SK-N-SH (cell line): ENCODE measurements at regions not wholly inside any gene's neighbourhood (a gene's known extent, or its start where the extent isn't known, plus 50 kb on each side); places are given as distances from the start of the nearest gene placed in this dataset.

Source experiments
- CTCF ChIA-PET: fragments of 300-600, 350-600 bp; formaldehyde crosslinking; extraction: SDS; loops from one replicate; lab custom pipeline; 2021; lab: Yijun Ruan, JAX
- POLR2A ChIA-PET: fragments of 350-600 bp; sonication (Branson Sonifier 250); formaldehyde crosslinking; extraction: SDS; loops from one replicate; lab custom pipeline; 2020; ENCODE audit warnings: antibody characterized with exemption, inconsistent platforms; lab: Yijun Ruan, JAX
- DNase-seq: peaks from one replicate; pipeline ENCODE4 v3.0.0; 2012
- H2AFZ ChIP-seq: fragments of 200-600 bp; sonication (generic); 2 replicates; pipeline ENCODE4 v1.8.1; 2016; ENCODE audit warnings: antibody characterized with exemption, mild to moderate bottlenecking, low read depth
- H3F3A ChIP-seq: fragments of 200-600 bp; sonication (generic); replicated peaks from 2 replicates; pipeline ENCODE3; 2016; ENCODE audit warnings: antibody characterized with exemption, mild to moderate bottlenecking; ENCODE audit not compliant: insufficient read depth
- H3K27ac ChIP-seq, 2 experiments: fragments of 200-500 bp in 1 of 2; fragments of 200-600 bp in 1 of 2; sonication (Bioruptor generic) in 1 of 2; sonication (generic), shearing (Covaris generic) in 1 of 2; 2 replicates each; pipeline versions ENCODE4 v1.5.1 to v1.6.1; 2014 to 2016; ENCODE audit warnings: low read depth in 2 of 2, inconsistent platforms in 1 of 2, low read length in 1 of 2, mild to moderate bottlenecking in 1 of 2, mixed read lengths in 1 of 2
- H3K27me3 ChIP-seq: fragments of 200-600 bp; sonication (generic), shearing (Covaris generic); 2 replicates; pipeline ENCODE4 v1.6.1; 2016; ENCODE audit warnings: mixed run types; ENCODE audit not compliant: insufficient read depth
- H3K36me3 ChIP-seq, 2 experiments: fragments of 200-500 bp in 1 of 2; fragments of 200-600 bp in 1 of 2; sonication (Bioruptor generic) in 1 of 2; sonication (generic) in 1 of 2; replicated peaks in 1 of 2; 2 replicates each; pipeline versions ENCODE3 to v1.5.1; 2014 to 2016; ENCODE audit warnings: low read length in 1 of 2, mild to moderate bottlenecking in 1 of 2; ENCODE audit not compliant: insufficient read depth in 2 of 2, control insufficient read depth in 1 of 2
- H3K4me1 ChIP-seq, 2 experiments: fragments of 200-500 bp in 1 of 2; fragments of 200-600 bp in 1 of 2; sonication (Bioruptor generic) in 1 of 2; sonication (generic), shearing (Covaris generic) in 1 of 2; 2 replicates each; pipeline versions ENCODE4 v1.5.1 to v1.6.1; 2014 to 2016; ENCODE audit warnings: low read depth in 1 of 2, low read length in 1 of 2, mixed run types in 1 of 2; ENCODE audit not compliant: insufficient read depth in 2 of 2, control insufficient read depth in 1 of 2
- H3K4me2 ChIP-seq: fragments of 200-600 bp; sonication (generic), shearing (Covaris generic); 2 replicates; pipeline ENCODE4 v1.6.1; 2017; ENCODE audit warnings: mixed run types
- H3K4me3 ChIP-seq, 2 experiments: fragments of 200-500 bp in 1 of 2; fragments of 200-600 bp in 1 of 2; sonication (Bioruptor generic) in 1 of 2; sonication (generic), shearing (Covaris generic) in 1 of 2; 2 replicates each; pipeline versions ENCODE4 v1.5.1 to v1.8.1; 2014 to 2016; ENCODE audit warnings: low read depth in 2 of 2, inconsistent platforms in 1 of 2, low read length in 1 of 2, mild to moderate bottlenecking in 1 of 2, mixed read lengths in 1 of 2, moderate library complexity in 1 of 2
- H3K79me2 ChIP-seq: fragments of 200-600 bp; sonication (generic); 2 replicates; pipeline ENCODE4 v1.8.1; 2017; ENCODE audit warnings: mild to moderate bottlenecking; ENCODE audit not compliant: insufficient read depth
- H3K9ac ChIP-seq: fragments of 200-600 bp; sonication (generic); 2 replicates; pipeline ENCODE4 v1.6.1; 2017; ENCODE audit warnings: mixed run types
- H3K9me2 ChIP-seq: fragments of 200-600 bp; sonication (generic); 2 replicates; pipeline ENCODE4 v1.6.1; 2017; ENCODE audit warnings: mixed run types
- H3K9me3 ChIP-seq: fragments of 200-600 bp; sonication (generic); 2 replicates; pipeline ENCODE4 v1.6.1; 2017; ENCODE audit warnings: mixed run types, mild to moderate bottlenecking, moderate library complexity
- H4K20me1 ChIP-seq: fragments of 200-600 bp; sonication (generic); 2 replicates; pipeline ENCODE4 v1.6.1; 2017; ENCODE audit warnings: mild to moderate bottlenecking, mixed run types; ENCODE audit not compliant: insufficient read depth
- CHD2 ChIP-seq: fragments of 150-350 bp; IDR thresholded peaks from 2 replicates; pipeline ENCODE4 v1.6.1; 2018; ENCODE audit warnings: low read length; ENCODE audit not compliant: partially characterized antibody
- EZH2phosphoT487 ChIP-seq: fragments of 200-600 bp; sonication (generic); IDR thresholded peaks from 2 replicates; pipeline ENCODE4 v1.6.1; 2017; ENCODE audit warnings: low read depth, mixed run types, mild to moderate bottlenecking, antibody characterized with exemption, moderate library complexity, borderline replicate concordance
- FOXJ3 ChIP-seq: sonication (generic); formaldehyde crosslinking; IDR thresholded peaks from 2 replicates; pipeline ENCODE4 v1.5.1; 2020; ENCODE audit warnings: mild to moderate bottlenecking, missing genetic modification reagents
- GABPA ChIP-seq: IDR thresholded peaks from 2 replicates; pipeline ENCODE4 v1.4.0; 2012; ENCODE audit warnings: low read depth, mild to moderate bottlenecking
- IRF3 ChIP-seq: fragments of 150-350 bp; IDR thresholded peaks from 2 replicates; pipeline ENCODE4 v1.6.1; 2016; ENCODE audit warnings: mild to moderate bottlenecking, low read depth, low read length
- MEF2A ChIP-seq: IDR thresholded peaks from 2 replicates; pipeline ENCODE4 v1.4.0; 2012; ENCODE audit warnings: low read depth, borderline replicate concordance
- MXI1 ChIP-seq: IDR thresholded peaks from 2 replicates; pipeline ENCODE4 v1.6.1; 2012; ENCODE audit warnings: mild to moderate bottlenecking, low read depth, low read length, improper control_type of control experiment
- PBX3 ChIP-seq: IDR thresholded peaks from 2 replicates; pipeline ENCODE4; 2012
- RCOR1 ChIP-seq: fragments of 150-350 bp; IDR thresholded peaks from 2 replicates; pipeline ENCODE4 v1.6.1; 2017; ENCODE audit warnings: antibody characterized with exemption, low read length
- RFX5 ChIP-seq: IDR thresholded peaks from 2 replicates; pipeline ENCODE4 v1.6.1; 2012; ENCODE audit warnings: mild to moderate bottlenecking, improper control_type of control experiment, low read length
- RXRA ChIP-seq: IDR thresholded peaks from 2 replicates; pipeline ENCODE4 v1.4.0; 2012; ENCODE audit warnings: low read depth, mild to moderate bottlenecking, borderline replicate concordance
- SIN3A ChIP-seq: IDR thresholded peaks from 2 replicates; pipeline ENCODE4 v1.6.1; 2012; ENCODE audit warnings: low read depth, mild to moderate bottlenecking, low read length, moderate library complexity, borderline replicate concordance
- TAF1 ChIP-seq: IDR thresholded peaks from 2 replicates; pipeline ENCODE4 v1.6.1; 2012; ENCODE audit warnings: low read depth, mild to moderate bottlenecking, low read length, moderate library complexity, borderline replicate concordance
- TCF12 ChIP-seq: IDR thresholded peaks from 2 replicates; pipeline ENCODE4 v1.4.0; 2012
- TEAD4 ChIP-seq: IDR thresholded peaks from 2 replicates; pipeline ENCODE4 v1.4.0; 2012; ENCODE audit warnings: mild to moderate bottlenecking, borderline replicate concordance; ENCODE audit not compliant: insufficient read depth
- USF1 ChIP-seq: IDR thresholded peaks from 2 replicates; pipeline ENCODE4 v1.4.0; 2012; ENCODE audit warnings: low read depth, borderline replicate concordance
- ZBTB33 ChIP-seq: IDR thresholded peaks from 2 replicates; pipeline ENCODE4 v1.4.0; 2012; ENCODE audit warnings: low read depth, borderline replicate concordance
- WGBS: methylation state at CpG from one replicate; pipeline ENCODE4 v1.1.6; 2017; ENCODE audit warnings: low lambda C conversion rate; 5-methylcytosine and 5-hydroxymethylcytosine counted together
- TF ChIP-seq, protein P1 (sequence below): fragments of 150-350 bp; IDR thresholded peaks from 2 replicates; pipeline ENCODE4 v1.6.1; 2017; ENCODE audit warnings: antibody characterized with exemption, low read length, low read depth, borderline replicate concordance

DNA sequence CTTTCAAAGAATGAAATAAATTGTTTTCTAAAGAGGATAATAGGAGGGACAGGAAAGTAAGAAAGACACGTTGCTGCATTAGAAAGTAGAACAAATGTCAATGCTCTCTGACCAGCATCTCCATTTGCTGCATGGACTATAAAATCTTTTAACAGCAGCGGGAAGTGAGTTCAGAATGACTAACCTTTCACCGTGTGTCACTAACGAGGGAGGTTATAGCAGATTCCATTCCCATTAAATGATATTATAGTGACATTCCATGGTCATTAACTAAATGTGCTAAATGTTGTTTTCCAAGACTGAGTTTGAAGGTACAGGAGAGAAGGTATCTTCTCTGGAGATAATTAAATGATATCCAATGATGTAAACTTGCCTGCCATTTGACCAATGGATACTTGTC is 127.1 kb upstream of the HS3ST3A1 start (continued):
- TF ChIP-seq EZH2phosphoT487 (no peak), MXI1 (no peak), CHD2 (no peak)
- TF ChIP-seq, all 33 proteins: peak for 4

- DNase-seq, result no peak
- Histone ChIP-seq H3K79me2 (no peaks in the 10 kb centered on the region), H3K9ac (no peak overlapping the region), H3K4me2 (no peak overlapping the region), H3K9me2 (no peaks in the 10 kb centered on the region), H3K36me3 (no peaks in the 10 kb centered on the region), H3F3A (peaks cover 6% of the 10 kb centered on the region), H3K9me3 (no peaks in the 10 kb centered on the region), H3K27ac (no peak overlapping the region), H3K27me3 (no peaks in the 10 kb centered on the region), H2AFZ (no peak overlapping the region), H3K4me1 (no peaks in the 10 kb centered on the region), H4K20me1 (no peaks in the 10 kb centered on the region), H3K4me3 (no peak overlapping the region)
- CTCF ChIA-PET, result interaction anchor here (0.6 kb wide), 1 partner anchor 25 kb away, joined by 5 read pairs; no protein-coding TSS in a partner anchor
- POLR2A ChIA-PET, result no interaction called here
- 45% methylated on average over 10 of the region's 10 CpGs for WGBS
- no peak for TF ChIP-seq MEF2A
- TF ChIP-seq RXRA, result no peak
- no peak for TF ChIP-seq IRF3
- no peak for TF ChIP-seq CHD2
- no peak for TF ChIP-seq TEAD4
- TF ChIP-seq GABPA, result no peak
- no peak for TF ChIP-seq TAF1
- no peak for TF ChIP-seq RFX5
- TF ChIP-seq SIN3A, result no peak
Measured at GRCh38 chr17:13729466-13730134, 127.9 kb upstream of the HS3ST3A1 start.

- Histone ChIP-seq H3K4me1 (peaks cover 0 to 6% of the 10 kb centered on the region in 2 experiments; a peak in 2 of 4 replicates), H3K9me3 (no peaks in the 10 kb centered on the region), H3K9me2 (no peaks in the 10 kb centered on the region), H2AFZ (no peak overlapping the region), H3K79me2 (no peaks in the 10 kb centered on the region), H3K4me2 (no peak overlapping the region), H3K27ac (no peak overlapping the region), H4K20me1 (no peaks in the 10 kb centered on the region), H3K36me3 (no peaks in the 10 kb centered on the region), H3K4me3 (no peak overlapping the region), H3F3A (peaks cover 8% of the 10 kb centered on the region), H3K9ac (no peak overlapping the region), H3K27me3 (no peaks in the 10 kb centered on the region)
- ChIA-PET POLR2A (no interaction called here), CTCF (interaction anchor here (1.0 kb wide), 1 partner anchor 10 kb away, joined by 4 read pairs; no protein-coding TSS in a partner anchor)
- WGBS, result 45% methylated on average over 1 of the region's 1 CpG
- no peak for DNase-seq
- TF ChIP-seq FOXJ3 (CRISPR knock-in tag) (no peak), TCF12 (no peak), SIN3A (no peak), PBX3 (no peak), USF1 (no peak), CHD2 (no peak), MXI1 (no peak), RCOR1 (no peak), ZBTB33 (no peak)
- TF ChIP-seq, protein P1, sequence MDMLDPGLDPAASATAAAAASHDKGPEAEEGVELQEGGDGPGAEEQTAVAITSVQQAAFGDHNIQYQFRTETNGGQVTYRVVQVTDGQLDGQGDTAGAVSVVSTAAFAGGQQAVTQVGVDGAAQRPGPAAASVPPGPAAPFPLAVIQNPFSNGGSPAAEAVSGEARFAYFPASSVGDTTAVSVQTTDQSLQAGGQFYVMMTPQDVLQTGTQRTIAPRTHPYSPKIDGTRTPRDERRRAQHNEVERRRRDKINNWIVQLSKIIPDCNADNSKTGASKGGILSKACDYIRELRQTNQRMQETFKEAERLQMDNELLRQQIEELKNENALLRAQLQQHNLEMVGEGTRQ, result no peak
Measured at GRCh38 chr17:13734880-13735279, 133.2 kb upstream of the HS3ST3A1 start.
